H1 (cell line): ENCODE measurements at regions not wholly inside any gene's neighbourhood (a gene's known extent, or its start where the extent isn't known, plus 50 kb on each side); places are given as distances from the start of the nearest gene placed in this dataset.

Experiments
- CTCF ChIA-PET: fragments of 300-600 bp; sonication (Branson Sonifier 250); formaldehyde crosslinking; loops from one replicate; lab custom pipeline; 2021; ENCODE audit not compliant: partially characterized antibody; lab: Charles Lee
- POLR2A ChIA-PET: fragments of 300-600 bp; sonication (Branson Sonifier 250); formaldehyde crosslinking; loops from one replicate; lab custom pipeline; 2021; ENCODE audit warnings: inconsistent platforms; ENCODE audit not compliant: partially characterized antibody; lab: Charles Lee
- DNase-seq, 2 experiments: peaks; one replicate each; pipeline versions ENCODE4 v3.0.0 to v3.0.0-alpha.2; 2010 to 2022; ENCODE audit warnings: low spot score in 2 of 2, low read depth in 1 of 2, mixed read lengths in 1 of 2
- FAIRE-seq: peaks from 2 replicates; lab custom pipeline; 2011; peaks lifted over from hg19 to GRCh38; lab: Jason Lieb, UNC
- H2AFZ ChIP-seq: 2 replicates; pipeline ENCODE4 v1.8.1; 2012; ENCODE audit warnings: low read length, inconsistent platforms
- H2AK5ac ChIP-seq: 2 replicates; pipeline ENCODE4 v1.6.1; 2013; ENCODE audit warnings: low read depth, low read length
- H2BK120ac ChIP-seq: replicated peaks from 2 replicates; pipeline ENCODE3; 2013; ENCODE audit warnings: low read depth, low read length, inconsistent platforms
- H2BK12ac ChIP-seq: 2 replicates; pipeline ENCODE4 v1.6.1; 2013; ENCODE audit warnings: low read depth, low read length
- H2BK15ac ChIP-seq: 2 replicates; pipeline ENCODE4 v1.6.1; 2013; ENCODE audit warnings: low read length
- H2BK20ac ChIP-seq: 2 replicates; pipeline ENCODE4 v1.6.1; 2013; ENCODE audit warnings: low read length
- H2BK5ac ChIP-seq: 2 replicates; pipeline ENCODE4 v1.6.1; 2013; ENCODE audit warnings: low read depth, low read length
- H3K14ac ChIP-seq: 2 replicates; pipeline ENCODE4 v1.6.1; 2013; ENCODE audit warnings: inconsistent platforms; ENCODE audit not compliant: insufficient read length
- H3K18ac ChIP-seq: 2 replicates; pipeline ENCODE4 v1.6.1; 2013; ENCODE audit warnings: low read length; ENCODE audit errors: extremely low read depth
- H3K23ac ChIP-seq: 2 replicates; pipeline ENCODE4 v1.6.1; 2013; ENCODE audit warnings: inconsistent platforms; ENCODE audit not compliant: insufficient read length
- H3K23me2 ChIP-seq: 2 replicates; pipeline ENCODE4 v1.6.1; 2013; ENCODE audit warnings: low read depth, low read length
- H3K27ac ChIP-seq: 2 replicates; pipeline ENCODE4 v1.6.1; 2011; ENCODE audit warnings: low read depth, low read length, inconsistent platforms
- H3K27me3 ChIP-seq, 4 experiments: replicated peaks in 1 of 4; 1 replicate in 1 of 4; 2 replicates in 3 of 4; pipeline versions ENCODE4 v1.6.1 to v1.8.1; 2011 to 2013; ENCODE audit warnings: low read length in 3 of 4, mild to moderate bottlenecking in 3 of 4, inconsistent platforms in 2 of 4, mixed read lengths in 2 of 4, moderate library complexity in 1 of 4; ENCODE audit not compliant: control insufficient read depth in 3 of 4, insufficient read depth in 3 of 4; ENCODE audit errors: extremely low read depth in 1 of 4
- H3K36me3 ChIP-seq, 4 experiments: 2 replicates each; pipeline versions ENCODE4 v1.6.1 to v1.8.1; 2011 to 2013; ENCODE audit warnings: mild to moderate bottlenecking in 4 of 4, low read length in 3 of 4, moderate library complexity in 2 of 4, control low read depth in 1 of 4, inconsistent platforms in 1 of 4; ENCODE audit not compliant: insufficient read depth in 4 of 4, control insufficient read depth in 2 of 4
- H3K4ac ChIP-seq: replicated peaks from 2 replicates; pipeline ENCODE3; 2013; ENCODE audit warnings: low read length, low read depth, mixed read lengths, inconsistent platforms; ENCODE audit not compliant: insufficient read length
- H3K4me1 ChIP-seq, 4 experiments: replicated peaks in 1 of 4; 1 replicate in 1 of 4; 2 replicates in 3 of 4; pipeline versions ENCODE4 v1.6.1 to v1.8.1; 2011 to 2013; ENCODE audit warnings: low read length in 3 of 4, inconsistent platforms in 2 of 4, mixed read lengths in 1 of 4; ENCODE audit not compliant: insufficient read depth in 4 of 4, control insufficient read depth in 3 of 4
- H3K4me2 ChIP-seq, 2 experiments: 2 replicates each; pipeline versions ENCODE4 v1.6.1 to v1.8.1; 2011 to 2013; ENCODE audit warnings: low read depth in 2 of 2, low read length in 2 of 2, control low read depth in 1 of 2, inconsistent platforms in 1 of 2, mild to moderate bottlenecking in 1 of 2; ENCODE audit not compliant: insufficient read depth in 1 of 2
- H3K4me3 ChIP-seq, 4 experiments: fragments of 200-600, 300-600 bp in 1 of 4; sonication (generic), shearing (Covaris generic), sonication (Bioruptor Twin) in 1 of 4; 2 replicates each; pipeline versions ENCODE4 v1.5.1 to v1.8.1; 2011 to 2016; ENCODE audit warnings: low read length in 4 of 4, low read depth in 3 of 4, control low read depth in 2 of 4, inconsistent platforms in 2 of 4, mild to moderate bottlenecking in 2 of 4, mixed read lengths in 1 of 4, moderate library complexity in 1 of 4; ENCODE audit not compliant: insufficient read depth in 2 of 4; ENCODE audit errors: extremely low read depth in 1 of 4
- H3K56ac ChIP-seq: replicated peaks from 2 replicates; pipeline ENCODE3; 2013; ENCODE audit warnings: low read depth, mild to moderate bottlenecking, mixed read lengths, low read length, inconsistent platforms; ENCODE audit not compliant: insufficient read length
- H3K79me1 ChIP-seq: 2 replicates; pipeline ENCODE4 v1.6.1; 2013; ENCODE audit warnings: low read depth, low read length, control low read depth
- H3K79me2 ChIP-seq, 2 experiments: 2 replicates each; pipeline versions ENCODE4 v1.6.1 to v1.8.1; 2012 to 2013; ENCODE audit warnings: low read length in 2 of 2, mild to moderate bottlenecking in 2 of 2, inconsistent platforms in 1 of 2; ENCODE audit not compliant: insufficient read depth in 2 of 2, control insufficient read depth in 1 of 2
- H3K9ac ChIP-seq, 4 experiments: replicated peaks in 1 of 4; 1 replicate in 1 of 4; 2 replicates in 3 of 4; pipeline versions ENCODE4 v1.6.1 to v1.8.1; 2011 to 2013; ENCODE audit warnings: low read depth in 3 of 4, low read length in 3 of 4, control low read depth in 2 of 4, mild to moderate bottlenecking in 2 of 4, moderate library complexity in 2 of 4, inconsistent platforms in 1 of 4; ENCODE audit errors: extremely low read depth in 1 of 4
- H3K9me3 ChIP-seq, 2 experiments: 2 replicates each; pipeline versions ENCODE4 v1.6.1 to v1.8.1; 2012 to 2013; ENCODE audit warnings: mild to moderate bottlenecking in 2 of 2, moderate library complexity in 2 of 2, control low read depth in 1 of 2, inconsistent platforms in 1 of 2, low read depth in 1 of 2, low read length in 1 of 2, mixed read lengths in 1 of 2; ENCODE audit not compliant: insufficient read depth in 2 of 2
- H4K20me1 ChIP-seq, 2 experiments: replicated peaks in 1 of 2; 2 replicates each; pipeline versions ENCODE3 to v1.8.1; 2011 to 2013; ENCODE audit warnings: inconsistent platforms in 2 of 2, low read length in 2 of 2, mild to moderate bottlenecking in 1 of 2; ENCODE audit not compliant: insufficient read depth in 2 of 2, control insufficient read depth in 1 of 2
- H4K5ac ChIP-seq: 2 replicates; pipeline ENCODE4 v1.6.1; 2013; ENCODE audit warnings: low read length, low read depth, mixed read lengths, inconsistent platforms; ENCODE audit not compliant: insufficient read length
- H4K8ac ChIP-seq: 2 replicates; pipeline ENCODE4 v1.8.0; 2013; ENCODE audit warnings: mild to moderate bottlenecking, moderate library complexity, low read length, inconsistent platforms; ENCODE audit not compliant: insufficient read depth; ENCODE audit errors: extremely low read depth
- H4K91ac ChIP-seq: replicated peaks from 2 replicates; pipeline ENCODE3; 2013; ENCODE audit warnings: low read length, mixed read lengths, inconsistent platforms; ENCODE audit not compliant: insufficient read length
- BACH1 ChIP-seq: IDR thresholded peaks from 2 replicates; pipeline ENCODE4 v1.6.1; 2012; ENCODE audit warnings: low read length, improper control_type of control experiment
- HDAC6 ChIP-seq: IDR thresholded peaks from one replicate; pipeline ENCODE4 v1.7.1; 2012; ENCODE audit warnings: low read depth, mild to moderate bottlenecking, inconsistent platforms, low read length, moderate library complexity
- POLR2AphosphoS5 ChIP-seq: IDR thresholded peaks from 2 replicates; pipeline ENCODE4 v1.6.1; 2011; ENCODE audit warnings: low read depth, low read length
- SIRT6 ChIP-seq: IDR thresholded peaks from one replicate; pipeline ENCODE4 v1.7.1; 2012; ENCODE audit warnings: low read length, inconsistent platforms
- SRF ChIP-seq: IDR thresholded peaks from 2 replicates; pipeline ENCODE4 v1.6.1; 2011; ENCODE audit warnings: mild to moderate bottlenecking, low read depth, low read length, moderate library complexity
- ZNF274 ChIP-seq: IDR thresholded peaks from 2 replicates; pipeline ENCODE4 v1.7.0; 2012; ENCODE audit warnings: low read length, borderline replicate concordance; ENCODE audit errors: extremely low read depth
- WGBS, 2 experiments: shearing (Covaris generic) in 1 of 2; methylation state at CpG; one replicate each; pipeline versions ENCODE4 v1.1.6 to v1.1.7; 2013 to 2015; ENCODE audit warnings: low lambda C conversion rate in 2 of 2, mixed read lengths in 2 of 2, inconsistent platforms in 1 of 2, low coverage in 1 of 2, missing lambda C conversion rate in 1 of 2; ENCODE audit not compliant: insufficient replicate concordance in 2 of 2, insufficient coverage in 1 of 2, insufficient read length in 1 of 2; ENCODE audit errors: extremely low coverage in 1 of 2, missing lambda C conversion rate in 1 of 2; 5-methylcytosine and 5-hydroxymethylcytosine counted together

DNA sequence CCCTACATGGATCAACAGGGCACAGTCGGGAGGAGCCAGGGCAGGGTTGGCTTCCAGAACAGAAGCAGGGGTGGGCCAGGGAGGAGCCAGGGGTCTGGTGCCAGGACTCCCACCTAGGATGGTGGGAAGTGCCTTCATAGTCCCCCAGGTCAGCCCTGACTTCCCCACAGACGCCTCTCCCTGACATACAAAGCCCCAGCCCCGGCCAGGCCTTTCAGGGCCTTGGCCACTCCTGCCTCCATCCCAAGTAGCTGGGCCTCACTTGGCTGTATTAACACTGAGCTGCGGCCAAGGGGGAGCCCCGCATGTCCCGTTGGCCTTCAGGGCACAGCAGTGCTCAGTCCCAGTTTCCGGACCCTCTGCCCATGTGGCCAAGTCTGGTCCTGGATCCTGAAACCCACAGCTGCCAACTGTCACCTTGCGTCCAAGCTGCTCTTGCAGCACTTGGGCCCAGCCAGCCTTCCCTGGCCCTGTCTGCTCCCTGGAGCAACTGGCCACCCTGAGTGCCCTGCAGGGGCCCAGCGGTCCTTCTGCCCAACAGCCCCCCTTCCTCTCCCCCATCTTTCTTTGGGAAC is 627.8 kb downstream of the MATN1 start:
- 89% methylated on average over 9 of the region's 9 CpGs; no CpG with 5 or more reads in 1 of the 2 experiments for WGBS, 2 experiments
- Histone ChIP-seq H3K9me3 (no peaks in the 10 kb centered on the region), H4K5ac (no peak overlapping the region), H3K23me2 (no peaks in the 10 kb centered on the region; the same call in 1 of the 2 replicates), H3K4me2 (no peak overlapping the region), H3K4ac (no peak overlapping the region), H2BK5ac (no peak overlapping the region), H3K36me3 (no peaks in the 10 kb centered on the region), H3K79me1 (no peaks in the 10 kb centered on the region), H3K27me3 (no peaks in the 10 kb centered on the region), H3K9ac (no peak overlapping the region), H3K4me3 (no peak overlapping the region), H2BK12ac (no peak overlapping the region), H4K20me1 (no peaks in the 10 kb centered on the region), H2AFZ (no peak overlapping the region), H3K79me2 (no peaks in the 10 kb centered on the region), H4K91ac (no peak overlapping the region), H3K23ac (no peak overlapping the region), H2BK120ac (no peak overlapping the region), H2BK15ac (no peak overlapping the region), H3K18ac (no peak overlapping the region), H2AK5ac (no peak overlapping the region), H4K8ac (peak overlapping the region; percentile 15; the same call in 1 of the 2 replicates), H3K14ac (no peak overlapping the region), H2BK20ac (no peak overlapping the region), H3K56ac (no peak overlapping the region), H3K4me1 (no peaks in the 10 kb centered on the region), H3K27ac (no peak overlapping the region)
- no peak for TF ChIP-seq ZNF274
- no peak for TF ChIP-seq SRF
- TF ChIP-seq BACH1 = no peak
- no peak for TF ChIP-seq SIRT6
- TF ChIP-seq HDAC6 = no peak
- TF ChIP-seq POLR2AphosphoS5 = no peak
- ChIA-PET CTCF (interaction anchor here (0.6 to 1.8 kb wide), 5 partner anchors 13 to 392 kb away, joined by 3 to 5 read pairs (median 4); no protein-coding TSS in a partner anchor), POLR2A (no interaction called here)
- no peak for FAIRE-seq
- no peak for DNase-seq
